GM23248 (cell line): ENCODE measurements at regions not wholly inside any gene's neighbourhood (a gene's known extent, or its start where the extent isn't known, plus 50 kb on each side); places are given as distances from the start of the nearest gene placed in this dataset.

ENCODE experiments used
- DNase-seq: peaks from one replicate; pipeline ENCODE4 v3.0.0-alpha.2; 2015
- H2AFZ ChIP-seq: fragments of 200-600 bp; sonication (generic); 2 replicates; pipeline ENCODE4 v1.6.1; 2016; ENCODE audit warnings: antibody characterized with exemption
- H3F3A ChIP-seq: fragments of 200-600 bp; sonication (generic); 2 replicates; pipeline ENCODE4 v1.6.1; 2016; ENCODE audit warnings: mild to moderate bottlenecking, antibody characterized with exemption, mixed run types; ENCODE audit not compliant: insufficient read depth
- H3K27ac ChIP-seq: fragments of 200-600 bp; sonication (generic); 2 replicates; pipeline ENCODE4 v1.5.1; 2016; ENCODE audit warnings: mild to moderate bottlenecking
- H3K27me3 ChIP-seq: fragments of 200-600 bp; sonication (generic); replicated peaks from 2 replicates; pipeline ENCODE4 v1.6.1; 2016; ENCODE audit warnings: mild to moderate bottlenecking; ENCODE audit not compliant: insufficient read depth
- H3K36me3 ChIP-seq: fragments of 200-600 bp; sonication (generic); 2 replicates; pipeline ENCODE4 v1.6.1; 2016; ENCODE audit warnings: low read depth, mild to moderate bottlenecking
- H3K4me1 ChIP-seq: fragments of 200-600 bp; sonication (generic); 2 replicates; pipeline ENCODE4 v1.6.1; 2016; ENCODE audit warnings: mild to moderate bottlenecking; ENCODE audit not compliant: insufficient read depth
- H3K4me2 ChIP-seq: fragments of 200-600 bp; sonication (generic); one replicate; pipeline ENCODE4 v1.6.1; 2016; ENCODE audit warnings: mild to moderate bottlenecking; ENCODE audit not compliant: unreplicated experiment
- H3K4me3 ChIP-seq: fragments of 200-600 bp; sonication (generic); 2 replicates; pipeline ENCODE4 v1.5.1; 2016; ENCODE audit warnings: mild to moderate bottlenecking
- H3K79me2 ChIP-seq: fragments of 200-600 bp; sonication (generic); 2 replicates; pipeline ENCODE4 v1.6.1; 2016; ENCODE audit warnings: mild to moderate bottlenecking; ENCODE audit not compliant: insufficient read depth
- H3K9ac ChIP-seq: fragments of 200-600 bp; sonication (generic); 2 replicates; pipeline ENCODE4 v1.6.1; 2016; ENCODE audit warnings: mild to moderate bottlenecking
- H3K9me2 ChIP-seq: fragments of 200-600 bp; sonication (generic); 2 replicates; pipeline ENCODE4 v1.6.1; 2016; ENCODE audit warnings: mixed run types, mild to moderate bottlenecking, moderate library complexity; ENCODE audit not compliant: insufficient read depth
- H3K9me3 ChIP-seq: fragments of 200-600 bp; sonication (generic); one replicate; pipeline ENCODE4 v1.6.1; 2017; ENCODE audit warnings: low read depth
- H4K20me1 ChIP-seq: fragments of 200-600 bp; sonication (generic); 2 replicates; pipeline ENCODE4 v1.6.0; 2016; ENCODE audit not compliant: insufficient read depth
- EZH2 ChIP-seq: fragments of 200-600 bp; sonication (generic); IDR thresholded peaks from 2 replicates; pipeline ENCODE4 v1.6.1; 2018; ENCODE audit warnings: antibody characterized with exemption, mild to moderate bottlenecking; ENCODE audit not compliant: insufficient read depth, poor library complexity, severe bottlenecking
- EZH2phosphoT487 ChIP-seq: fragments of 200-600 bp; sonication (generic); IDR thresholded peaks from 2 replicates; pipeline ENCODE4 v1.6.1; 2018; ENCODE audit warnings: antibody characterized with exemption, moderate library complexity, mild to moderate bottlenecking, low read depth; ENCODE audit not compliant: insufficient read depth
- WGBS, 2 experiments: methylation state at CpG; one replicate each; pipeline ENCODE4 v1.1.6; 2015 to 2017; ENCODE audit warnings: low lambda C conversion rate in 2 of 2, low coverage in 1 of 2; ENCODE audit errors: missing lambda C conversion rate in 2 of 2; 5-methylcytosine and 5-hydroxymethylcytosine counted together
- in situ Hi-C: fragments of 300-500 bp; cut with MboI; formaldehyde crosslinking; loops from 2 replicates; pipeline ENCODE4 v1.15.0; 2020

- H3K9me2 ChIP-seq = no peaks in the 10 kb centered on the region
- H3K79me2 ChIP-seq = no peaks in the 10 kb centered on the region
- H3K36me3 ChIP-seq = no peaks in the 10 kb centered on the region
- no peaks in the 10 kb centered on the region for H3K9me3 ChIP-seq
- no peaks in the 10 kb centered on the region for H4K20me1 ChIP-seq
- no peaks in the 10 kb centered on the region for H3K27me3 ChIP-seq
- no peak overlapping the region for H3K27ac ChIP-seq
- no peak overlapping the region for H3K4me2 ChIP-seq
- H3K4me3 ChIP-seq = no peak overlapping the region
- H3F3A ChIP-seq = no peaks in the 10 kb centered on the region
- TF ChIP-seq EZH2 (no peak), EZH2phosphoT487 (no peak)
- no peaks in the 10 kb centered on the region for H3K4me1 ChIP-seq
- no peak overlapping the region for H3K9ac ChIP-seq
- no peak for DNase-seq
- 50 to 67% methylated on average over 1 to 3 of the region's 3 CpGs for whole genome bisulfite sequencing, 2 experiments
- in situ Hi-C loops = no loop called here
- no peak overlapping the region for H2AFZ ChIP-seq
Observed at GRCh38 chrX:40973619-40974018, 111.6 kb upstream of the USP9X start.

- no peak overlapping the region for H2AFZ ChIP-seq
- H3K9ac ChIP-seq = no peak overlapping the region
- no peaks in the 10 kb centered on the region for H3K4me1 ChIP-seq
- TF ChIP-seq EZH2phosphoT487 (no peak), EZH2 (no peak)
- 35 to 43% methylated on average over 3 of the region's 3 CpGs for WGBS, 2 experiments
- H3F3A ChIP-seq = no peaks in the 10 kb centered on the region
- no peaks in the 10 kb centered on the region for H3K9me2 ChIP-seq
- H3K27ac ChIP-seq = no peak overlapping the region
- H3K79me2 ChIP-seq = no peaks in the 10 kb centered on the region
- in situ Hi-C loops = no loop called here
- H3K4me3 ChIP-seq = no peak overlapping the region
- H3K9me3 ChIP-seq = no peaks in the 10 kb centered on the region
- no peaks in the 10 kb centered on the region for H3K36me3 ChIP-seq
- H3K4me2 ChIP-seq = no peak overlapping the region
- H4K20me1 ChIP-seq = no peaks in the 10 kb centered on the region
- no peaks in the 10 kb centered on the region for H3K27me3 ChIP-seq
- no peak for DNase-seq
Observed at GRCh38 chrX:40975951-40976350, 109.3 kb upstream of the USP9X start.

GRCh38 chrX:40976981-40977380, 108.3 kb upstream of the USP9X start:
- H3K27ac ChIP-seq = no peak overlapping the region
- no peak for DNase-seq
- no peaks in the 10 kb centered on the region for H3F3A ChIP-seq
- no peaks in the 10 kb centered on the region for H3K9me2 ChIP-seq
- H3K36me3 ChIP-seq = no peaks in the 10 kb centered on the region
- no peak overlapping the region for H2AFZ ChIP-seq
- H3K4me1 ChIP-seq = no peaks in the 10 kb centered on the region
- in situ Hi-C loops = no loop called here
- H4K20me1 ChIP-seq = no peaks in the 10 kb centered on the region
- no peaks in the 10 kb centered on the region for H3K79me2 ChIP-seq
- H3K4me3 ChIP-seq = no peak overlapping the region
- WGBS, 2 experiments = 96 to 100% methylated on average over 1 of the region's 1 CpG
- H3K4me2 ChIP-seq = no peak overlapping the region
- H3K9ac ChIP-seq = no peak overlapping the region
- H3K27me3 ChIP-seq = no peaks in the 10 kb centered on the region
- no peak for TF ChIP-seq EZH2phosphoT487
- no peak for TF ChIP-seq EZH2
- no peaks in the 10 kb centered on the region for H3K9me3 ChIP-seq

GRCh38 chrX:40984962-40985361, 100.3 kb upstream of the USP9X start:
- in situ Hi-C loops = no loop called here
- no peaks in the 10 kb centered on the region for H3K9me2 ChIP-seq
- DNase-seq = no peak
- H3K9me3 ChIP-seq = no peaks in the 10 kb centered on the region
- H3K27me3 ChIP-seq = no peaks in the 10 kb centered on the region
- WGBS, 2 experiments = 90% methylated on average over 4 of the region's 4 CpGs
- H3K4me2 ChIP-seq = no peak overlapping the region
- H3K27ac ChIP-seq = no peak overlapping the region
- no peak overlapping the region for H3K4me3 ChIP-seq
- H3F3A ChIP-seq = no peaks in the 10 kb centered on the region
- TF ChIP-seq EZH2phosphoT487 = no peak
- no peak for TF ChIP-seq EZH2
- H3K9ac ChIP-seq = no peak overlapping the region
- no peaks in the 10 kb centered on the region for H4K20me1 ChIP-seq
- H3K36me3 ChIP-seq = no peaks in the 10 kb centered on the region
- H2AFZ ChIP-seq = no peak overlapping the region
- no peaks in the 10 kb centered on the region for H3K79me2 ChIP-seq
- H3K4me1 ChIP-seq = no peaks in the 10 kb centered on the region

GRCh38 chrX:40987413-40987812, 97.8 kb upstream of the USP9X start:
- Histone ChIP-seq H3K4me2 (no peak overlapping the region), H3K9ac (no peak overlapping the region), H3K9me2 (no peaks in the 10 kb centered on the region), H3K4me3 (no peak overlapping the region), H3K79me2 (no peaks in the 10 kb centered on the region), H2AFZ (no peak overlapping the region), H3F3A (no peaks in the 10 kb centered on the region), H3K27me3 (no peaks in the 10 kb centered on the region), H3K27ac (no peak overlapping the region), H4K20me1 (no peaks in the 10 kb centered on the region), H3K9me3 (no peaks in the 10 kb centered on the region), H3K36me3 (no peaks in the 10 kb centered on the region), H3K4me1 (no peaks in the 10 kb centered on the region)
- in situ Hi-C loops = no loop called here
- DNase-seq = no peak
- TF ChIP-seq EZH2phosphoT487 = no peak
- TF ChIP-seq EZH2 = no peak
- 45 to 50% methylated on average over 2 of the region's 2 CpGs for WGBS, 2 experiments
